ENCODE measurements at regions not wholly inside any gene's neighbourhood (a gene's known extent, or its start where the extent isn't known, plus 50 kb on each side); places are given as distances from the start of the nearest gene placed in this dataset.

- no peak for ATAC-seq
- TF ChIP-seq ZFP30 (CRISPR knock-in tag; IDR thresholded peaks at IDR 0.05) (no peak), ZNF70 (CRISPR knock-in tag; IDR thresholded peaks at IDR 0.05) (no peak), OSR1 (CRISPR knock-in tag; IDR thresholded peaks at IDR 0.05) (no peak), RARB (CRISPR knock-in tag; IDR thresholded peaks at IDR 0.05) (no peak), POU6F1 (CRISPR knock-in tag; IDR thresholded peaks at IDR 0.05; ENCODE audit: borderline replicate concordance, low read depth) (no peak), BACH2 (CRISPR knock-in tag; IDR thresholded peaks at IDR 0.05; ENCODE audit: borderline replicate concordance) (no peak), ARNTL (CRISPR knock-in tag; IDR thresholded peaks at IDR 0.05; ENCODE audit: borderline replicate concordance, low read depth) (no peak), ZNF8 (CRISPR knock-in tag; IDR thresholded peaks at IDR 0.05) (no peak), CSRNP3 (CRISPR knock-in tag; IDR thresholded peaks at IDR 0.05) (no peak), CREB5 (CRISPR knock-in tag; IDR thresholded peaks at IDR 0.05; ENCODE audit: low read depth) (no peak), ZFP3 (CRISPR knock-in tag; IDR thresholded peaks at IDR 0.05) (no peak), TSHZ2 (CRISPR knock-in tag; IDR thresholded peaks at IDR 0.05) (no peak), SNAI2 (CRISPR knock-in tag; IDR thresholded peaks at IDR 0.05) (no peak), ESRRG (CRISPR knock-in tag; IDR thresholded peaks at IDR 0.05) (no peak), GLIS3 (CRISPR knock-in tag; IDR thresholded peaks at IDR 0.05) (no peak), ZC3H10 (CRISPR knock-in tag; IDR thresholded peaks at IDR 0.05) (no peak), CSDC2 (CRISPR knock-in tag; IDR thresholded peaks at IDR 0.05) (no peak)
Measured at GRCh38 chr13:73428706-73429105, 369.9 kb downstream of the KLF5 start.

GRCh38 chr13:73428137-73428536 lies 369.3 kb downstream of the KLF5 start:
- ATAC-seq: peak; percentile 79
- no peak for TF ChIP-seq ZFP3 (CRISPR knock-in tag; IDR thresholded peaks at IDR 0.05)

GRCh38 chr13:73422973-73423372 lies 364.2 kb downstream of the KLF5 start:
- TF ChIP-seq BACH2 (CRISPR knock-in tag; IDR thresholded peaks at IDR 0.05; ENCODE audit: borderline replicate concordance) (no peak), ZNF70 (CRISPR knock-in tag; IDR thresholded peaks at IDR 0.05) (no peak), GLIS3 (CRISPR knock-in tag; IDR thresholded peaks at IDR 0.05) (no peak), TSHZ2 (CRISPR knock-in tag; IDR thresholded peaks at IDR 0.05) (no peak), TOX (CRISPR knock-in tag; IDR thresholded peaks at IDR 0.05; ENCODE audit: borderline replicate concordance) (no peak), ZNF565 (CRISPR knock-in tag; conservative IDR thresholded peaks at IDR 0.05; ENCODE audit: low read depth) (no peak), ZC3H10 (CRISPR knock-in tag; IDR thresholded peaks at IDR 0.05) (no peak), CREB5 (CRISPR knock-in tag; IDR thresholded peaks at IDR 0.05; ENCODE audit: low read depth) (no peak), ISL1 (CRISPR knock-in tag; IDR thresholded peaks at IDR 0.05) (no peak), ARNTL (CRISPR knock-in tag; IDR thresholded peaks at IDR 0.05; ENCODE audit: borderline replicate concordance, low read depth) (no peak), ZNF8 (CRISPR knock-in tag; IDR thresholded peaks at IDR 0.05) (no peak), ZFP3 (CRISPR knock-in tag; IDR thresholded peaks at IDR 0.05) (no peak), OSR1 (CRISPR knock-in tag; IDR thresholded peaks at IDR 0.05) (no peak), SNAI2 (CRISPR knock-in tag; IDR thresholded peaks at IDR 0.05) (no peak), CSDC2 (CRISPR knock-in tag; IDR thresholded peaks at IDR 0.05) (no peak), CSRNP3 (CRISPR knock-in tag; IDR thresholded peaks at IDR 0.05) (no peak), ESRRG (CRISPR knock-in tag; IDR thresholded peaks at IDR 0.05) (no peak), PPARA (CRISPR knock-in tag; IDR thresholded peaks at IDR 0.05; ENCODE audit: borderline replicate concordance) (no peak), TCF4 (CRISPR knock-in tag; IDR thresholded peaks at IDR 0.05; ENCODE audit: borderline replicate concordance) (no peak)
- ATAC-seq: no peak
